GM20431 (cell line): ENCODE measurements at regions not wholly inside any gene's neighbourhood (a gene's known extent, or its start where the extent isn't known, plus 50 kb on each side); places are given as distances from the start of the nearest gene placed in this dataset.
"Not testable (repeated sequence)": the region's sequence is repeated elsewhere in the genome, so short reads cannot be mapped to it uniquely, and the experiment has no call there.

Experiments
- in situ Hi-C: fragments of 300-500 bp; cut with MseI, MboI; formaldehyde crosslinking; loops from one replicate; pipeline ENCODE4 v1.15.0; 2020; ENCODE audit warnings: low sequenced_read_pairs; ENCODE audit not compliant: unreplicated experiment

GRCh38 chr11:21625982-21626381 lies 566.9 kb upstream of the ANO5 start:
- in situ Hi-C loops = no loop called here

- in situ Hi-C loops = no loop called here
Observed at GRCh38 chr11:21628641-21629040, 564.2 kb upstream of the ANO5 start.

GRCh38 chr11:21630934-21631478 lies 561.9 kb upstream of the ANO5 start:
- in situ Hi-C loops = no loop called here

GRCh38 chr11:21631991-21632390 lies 560.9 kb upstream of the ANO5 start:
- in situ Hi-C loops = no loop called here

GRCh38 chr11:21634491-21634890 lies 558.4 kb upstream of the ANO5 start:
- in situ Hi-C loops = no loop called here

GRCh38 chr11:21634956-21635355 lies 557.9 kb upstream of the ANO5 start:
- in situ Hi-C loops = no loop called here

- in situ Hi-C loops = no loop called here
Observed at GRCh38 chr11:21635394-21636145, 557.3 kb upstream of the ANO5 start.

GRCh38 chr11:21636561-21636960 lies 556.3 kb upstream of the ANO5 start:
- in situ Hi-C loops = no loop called here

GRCh38 chr11:21640491-21640890 lies 552.4 kb upstream of the ANO5 start:
- in situ Hi-C loops = no loop called here

- in situ Hi-C loops = no loop called here
Observed at GRCh38 chr11:21641869-21642268, 551.0 kb upstream of the ANO5 start.

- in situ Hi-C loops = no loop called here
Observed at GRCh38 chr11:21646351-21646750, 546.5 kb upstream of the ANO5 start.

GRCh38 chr11:21650961-21651360 lies 541.9 kb upstream of the ANO5 start:
- in situ Hi-C loops = no loop called here

GRCh38 chr11:21653951-21654421 lies 538.9 kb upstream of the ANO5 start:
- in situ Hi-C loops = no loop called here

GRCh38 chr11:21656065-21656464 lies 536.8 kb upstream of the ANO5 start:
- in situ Hi-C loops = no loop called here

- in situ Hi-C loops = no loop called here
Observed at GRCh38 chr11:21658654-21659193, 534.2 kb upstream of the ANO5 start.

GRCh38 chr11:21659377-21659776 lies 533.5 kb upstream of the ANO5 start:
- in situ Hi-C loops = not testable (repeated sequence)

GRCh38 chr11:21659961-21660360 lies 532.9 kb upstream of the ANO5 start:
- in situ Hi-C loops = no loop called here

- in situ Hi-C loops = no loop called here
Observed at GRCh38 chr11:21675049-21675616, 517.8 kb upstream of the ANO5 start.

- in situ Hi-C loops = no loop called here
Observed at GRCh38 chr11:21687643-21688042, 505.2 kb upstream of the ANO5 start.

- in situ Hi-C loops = no loop called here
Observed at GRCh38 chr11:21704539-21704938, 488.3 kb upstream of the ANO5 start.

GRCh38 chr11:21707116-21707739 lies 485.7 kb upstream of the ANO5 start:
- in situ Hi-C loops = no loop called here
